ENCODE measurements at regions not wholly inside any gene's neighbourhood (a gene's known extent, or its start where the extent isn't known, plus 50 kb on each side); places are given as distances from the start of the nearest gene placed in this dataset.

DNA sequence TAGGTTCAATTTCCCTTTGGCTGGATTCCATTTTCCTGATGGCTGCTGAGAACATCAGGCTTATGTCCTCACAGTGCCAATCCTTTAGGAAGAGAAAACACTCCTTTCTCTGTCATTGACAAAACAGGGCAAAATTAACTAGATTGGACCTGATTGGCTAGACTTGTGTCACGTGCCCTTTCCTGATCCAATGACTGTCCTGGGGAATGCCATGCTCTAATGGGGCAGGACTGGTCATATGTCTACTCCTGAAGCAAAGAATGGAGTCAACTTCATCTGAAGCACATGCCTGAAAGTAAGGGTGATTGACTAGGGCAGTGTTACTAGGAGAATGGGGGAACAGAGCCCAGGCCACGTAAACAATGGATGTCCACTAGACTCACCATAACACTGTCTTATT is 220.4 kb downstream of the KDR start:
- TF ChIP-seq RAD21 (IDR thresholded peaks at IDR 0.05; ENCODE audit: low read length) (no peak), CTCF (conservative IDR thresholded peaks at IDR 0.05; ENCODE audit: low read depth, low read length) (no peak)

Data from IMR-90 (cell line).